Hematopoietic multipotent progenitor cell treated with erythropoietin and hydrocortisone succinate and interleukin-3 and kit ligand, for 8 days (in vitro differentiated cells): ENCODE measurements at regions not wholly inside any gene's neighbourhood (a gene's known extent, or its start where the extent isn't known, plus 50 kb on each side); places are given as distances from the start of the nearest gene placed in this dataset.
"Not testable (repeated sequence)": the region's sequence is repeated elsewhere in the genome, so short reads cannot be mapped to it uniquely, and the experiment has no call there.

ENCODE experiments used
- DNase-seq: peaks from one replicate; pipeline ENCODE4 v3.0.0-alpha.2; 2015

GRCh38 chr14:70269582-70269981, 80.8 kb upstream of the SLC8A3 start:
- DNase-seq = no peak

GRCh38 chr14:70268760-70269159, 80.0 kb upstream of the SLC8A3 start:
- DNase-seq = no peak

GRCh38 chr14:70266157-70266556, 77.4 kb upstream of the SLC8A3 start:
- no peak for DNase-seq

- DNase-seq = peak; percentile 93
Measured at GRCh38 chr14:70265422-70265821, 76.7 kb upstream of the SLC8A3 start.

- no peak for DNase-seq
Measured at GRCh38 chr14:70259420-70259819, 70.7 kb upstream of the SLC8A3 start.

- DNase-seq = peak; percentile 84
Measured at GRCh38 chr14:70257526-70257925, 68.8 kb upstream of the SLC8A3 start.

GRCh38 chr14:70256601-70257000, 67.8 kb upstream of the SLC8A3 start:
- peak; percentile 20 for DNase-seq

GRCh38 chr14:70255071-70256057, 66.6 kb upstream of the SLC8A3 start:
- DNase-seq = peak; percentile 76

GRCh38 chr14:70254476-70254961, 65.8 kb upstream of the SLC8A3 start:
- DNase-seq = peak; percentile 78

GRCh38 chr14:70253547-70253946, 64.8 kb upstream of the SLC8A3 start:
- DNase-seq = not testable (repeated sequence)

- no peak for DNase-seq
Measured at GRCh38 chr14:70245026-70245425, 56.3 kb upstream of the SLC8A3 start.

- DNase-seq = no peak
Measured at GRCh38 chr14:70239802-70240201, 51.1 kb upstream of the SLC8A3 start.

GRCh38 chr14:70238635-70239034, 49.9 kb upstream of the SLC8A3 start:
- peak; percentile 81 for DNase-seq
